Lower leg skin (tissue), 3 donors: ENCODE measurements at regions not wholly inside any gene's neighbourhood (a gene's known extent, or its start where the extent isn't known, plus 50 kb on each side); places are given as distances from the start of the nearest gene placed in this dataset.

ENCODE experiments used
- POLR2A ChIP-seq, 2 donors: fragments of 450-650 bp; IDR thresholded peaks; one replicate each; pipeline ENCODE4 v1.6.1; 2016 to 2017; ENCODE audit warnings: antibody characterized with exemption in 2 of 2, mild to moderate bottlenecking in 1 of 2, moderate library complexity in 1 of 2
- TF ChIP-seq, protein P1 (sequence below), 3 donors: fragments of 450-650 bp; IDR thresholded peaks; one replicate each; pipeline ENCODE4 v1.5.1; 2016; ENCODE audit warnings: antibody characterized with exemption in 3 of 3, mild to moderate bottlenecking in 3 of 3, moderate library complexity in 2 of 3

DNA sequence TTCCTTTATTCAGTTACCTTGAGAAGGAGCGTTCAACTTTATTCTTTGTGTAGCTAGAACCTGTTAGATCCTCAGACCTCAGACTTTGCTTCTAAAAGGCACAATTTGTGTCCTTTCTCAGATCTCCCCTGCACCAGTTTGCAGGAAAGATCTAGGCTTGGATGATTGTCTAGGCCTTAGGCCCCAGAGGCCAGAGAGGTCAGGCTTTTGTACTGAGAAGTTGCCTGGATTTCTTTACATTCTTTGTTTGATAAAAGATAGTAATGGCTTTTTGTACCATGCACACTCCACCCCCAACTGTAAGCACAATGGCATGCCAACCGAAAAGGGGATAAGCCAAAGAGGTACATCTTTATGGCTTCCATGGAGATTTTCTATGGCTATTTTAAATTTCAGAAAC lies 719.6 kb upstream of the NR2F2 start:
- TF ChIP-seq, protein P1, sequence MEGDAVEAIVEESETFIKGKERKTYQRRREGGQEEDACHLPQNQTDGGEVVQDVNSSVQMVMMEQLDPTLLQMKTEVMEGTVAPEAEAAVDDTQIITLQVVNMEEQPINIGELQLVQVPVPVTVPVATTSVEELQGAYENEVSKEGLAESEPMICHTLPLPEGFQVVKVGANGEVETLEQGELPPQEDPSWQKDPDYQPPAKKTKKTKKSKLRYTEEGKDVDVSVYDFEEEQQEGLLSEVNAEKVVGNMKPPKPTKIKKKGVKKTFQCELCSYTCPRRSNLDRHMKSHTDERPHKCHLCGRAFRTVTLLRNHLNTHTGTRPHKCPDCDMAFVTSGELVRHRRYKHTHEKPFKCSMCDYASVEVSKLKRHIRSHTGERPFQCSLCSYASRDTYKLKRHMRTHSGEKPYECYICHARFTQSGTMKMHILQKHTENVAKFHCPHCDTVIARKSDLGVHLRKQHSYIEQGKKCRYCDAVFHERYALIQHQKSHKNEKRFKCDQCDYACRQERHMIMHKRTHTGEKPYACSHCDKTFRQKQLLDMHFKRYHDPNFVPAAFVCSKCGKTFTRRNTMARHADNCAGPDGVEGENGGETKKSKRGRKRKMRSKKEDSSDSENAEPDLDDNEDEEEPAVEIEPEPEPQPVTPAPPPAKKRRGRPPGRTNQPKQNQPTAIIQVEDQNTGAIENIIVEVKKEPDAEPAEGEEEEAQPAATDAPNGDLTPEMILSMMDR (IDR thresholded peaks at IDR 0.05) = no peak
- no peak for TF ChIP-seq POLR2A (IDR thresholded peaks at IDR 0.05)
